ENCODE measurements at regions not wholly inside any gene's neighbourhood (a gene's known extent, or its start where the extent isn't known, plus 50 kb on each side); places are given as distances from the start of the nearest gene placed in this dataset.

DNA sequence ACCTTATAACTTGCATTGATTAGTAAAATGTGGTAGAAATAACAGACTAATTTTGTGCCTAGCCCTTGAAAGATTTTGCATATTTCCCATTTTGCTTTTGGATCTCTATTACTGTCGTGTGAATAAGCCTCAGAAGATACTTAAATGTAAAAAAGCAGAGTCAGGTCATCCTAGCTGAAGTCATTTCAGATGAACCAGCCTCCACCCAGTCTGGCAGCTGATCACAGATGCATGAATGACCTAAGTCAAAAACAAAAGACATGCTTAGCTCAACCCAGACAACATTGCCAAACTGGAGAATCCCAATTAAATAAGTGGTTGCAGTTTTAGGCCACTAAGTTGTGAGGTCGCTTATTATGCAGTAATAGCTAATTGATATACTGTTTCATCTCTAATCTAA is 349.9 kb downstream of the C12orf50 start:
- DNase-seq (ENCODE audit: low read depth, low spot score) (no peak), FAIRE-seq (no peak)
- H3K9me3 ChIP-seq (replicated peaks; ENCODE audit: control insufficient read depth, insufficient read depth, low read length) = no peaks in the 10 kb centered on the region
- H3K9ac ChIP-seq (replicated peaks; ENCODE audit: extremely low read depth, insufficient read depth, low read length) = no peak overlapping the region
- H3K4me1 ChIP-seq (ENCODE audit: control insufficient read depth, extremely low read depth, insufficient read depth, low read length) = no peaks in the 10 kb centered on the region
- intact Hi-C loops (cut with micrococcal nuclease) = no loop called here
- no peak overlapping the region for H3K27ac ChIP-seq (ENCODE audit: insufficient read depth, low read depth, low read length)
- H4K20me1 ChIP-seq (replicated peaks; ENCODE audit: control insufficient read depth, extremely low read depth, insufficient read depth, low read length) = no peaks in the 10 kb centered on the region
- no TSS peak for BruUV-seq (replicated peaks)
- no peak overlapping the region for H2AFZ ChIP-seq (ENCODE audit: low read depth, low read length)
- H3K4me2 ChIP-seq (ENCODE audit: insufficient read depth, low read length) = no peak overlapping the region
- CTCF ChIA-PET = no interaction called here
- no peaks in the 10 kb centered on the region for H3K27me3 ChIP-seq (ENCODE audit: control insufficient read depth in 2 of 2, insufficient read depth in 2 of 2, low read length in 2 of 2)
- H3K9me1 ChIP-seq (replicated peaks; ENCODE audit: control insufficient read depth, extremely low read depth, insufficient read depth, low read length) = no peaks in the 10 kb centered on the region
- POLR2A ChIA-PET = no interaction called here
- dilution Hi-C loops (cut with MboI; ENCODE audit: extremely low pct_ligation_motif_present, low sequenced_read_pairs) = no loop called here
- H3K79me2 ChIP-seq (ENCODE audit: control insufficient read depth, insufficient read depth, low read length) = no peaks in the 10 kb centered on the region
- no peaks in the 10 kb centered on the region for H3K36me3 ChIP-seq (ENCODE audit: control insufficient read depth in 2 of 2, extremely low read depth in 1 of 2, insufficient read depth in 2 of 2, low read length in 2 of 2)
- TF ChIP-seq GATA2 (IDR thresholded peaks at IDR 0.05; ENCODE audit: insufficient read depth, insufficient read length, low read depth, low read length) (no peak), FOS (IDR thresholded peaks at IDR 0.05; ENCODE audit: borderline replicate concordance, insufficient read depth, low read length) (no peak), EZH2 (IDR thresholded peaks at IDR 0.05; ENCODE audit: borderline replicate concordance, low read depth, low read length, severe bottlenecking) (no peak), POLR2A (IDR thresholded peaks at IDR 0.05; ENCODE audit: low read depth, low read length) (no peak), JUN (IDR thresholded peaks at IDR 0.05; ENCODE audit: borderline replicate concordance, insufficient read depth, insufficient read length, low read depth) (no peak), MAX (IDR thresholded peaks at IDR 0.05; ENCODE audit: insufficient read depth, insufficient read length) (no peak), POLR2AphosphoS5 (IDR thresholded peaks at IDR 0.05; ENCODE audit: insufficient read depth, low read depth, low read length) (no peak), MYC (IDR thresholded peaks at IDR 0.05; ENCODE audit: low read depth, low read length) (no peak), CTCF (IDR thresholded peaks at IDR 0.05; ENCODE audit: extremely low read depth in 1 of 2, insufficient read depth in 1 of 2, low read depth in 1 of 2, low read length in 2 of 2) (no peak)
- H3K4me3 ChIP-seq (replicated peaks in 1 of 3; ENCODE audit: insufficient read depth in 1 of 3, low read depth in 1 of 3, low read length in 3 of 3) = no peak overlapping the region

Data from endothelial cell of umbilical vein (primary cell).